Activated T-cell treated with anti-CD3 and anti-CD28 coated beads, Interleukin-2, amount 50 U/mL, for 72 hours (primary cell): ENCODE measurements at regions not wholly inside any gene's neighbourhood (a gene's known extent, or its start where the extent isn't known, plus 50 kb on each side); places are given as distances from the start of the nearest gene placed in this dataset.

ENCODE experiments used
- ATAC-seq, 2 donors: fragments of 150-1000 bp; cut with Tn5 transposase; replicated peaks in 1 of 2; 2 replicates each; pipeline ENCODE4 v1.10.0; 2021; ENCODE audit warnings: moderate library complexity in 2 of 2, mild to moderate bottlenecking in 1 of 2
- DNase-seq, 2 donors: peaks; one replicate each; pipeline ENCODE4 v3.0.0; 2021 to 2022; ENCODE audit warnings: mixed read lengths in 1 of 2
- H3K27ac Mint-ChIP-seq: one replicate; pipeline ENCODE4 v1.8.0; 2022; ENCODE audit warnings: mild to moderate bottlenecking, moderate library complexity, mixed read lengths
- H3K27me3 Mint-ChIP-seq: one replicate; pipeline ENCODE4 v1.8.0; 2022; ENCODE audit warnings: low read depth, mixed read lengths
- H3K36me3 Mint-ChIP-seq, 2 donors: one replicate each; pipeline ENCODE4 v1.8.0; 2022; ENCODE audit warnings: mixed read lengths in 2 of 2, mild to moderate bottlenecking in 1 of 2; ENCODE audit not compliant: insufficient read depth in 2 of 2
- H3K4me1 Mint-ChIP-seq: one replicate; pipeline ENCODE4 v1.8.0; 2022; ENCODE audit warnings: low read depth, mixed read lengths
- H3K4me3 Mint-ChIP-seq, 2 donors: one replicate each; pipeline ENCODE4 v1.8.0; 2022; ENCODE audit warnings: mild to moderate bottlenecking in 2 of 2, mixed read lengths in 2 of 2, moderate library complexity in 2 of 2
- H3K9me3 Mint-ChIP-seq, 2 donors: one replicate each; pipeline ENCODE4 v1.8.0; 2022; ENCODE audit warnings: mixed read lengths in 2 of 2

GRCh38 chr15:69522361-69522760, 69.7 kb downstream of the RPLP1 start:
- no peaks in the 10 kb centered on the region for H3K36me3 Mint-ChIP-seq
- ATAC-seq = no peak
- H3K27me3 Mint-ChIP-seq = peaks cover 16% of the 10 kb centered on the region

GRCh38 chr15:69523010-69524001, 70.7 kb downstream of the RPLP1 start:
- Mint-ChIP-seq H3K4me1 (peaks cover 6% of the 10 kb centered on the region), H3K9me3 (no peaks in the 10 kb centered on the region), H3K27ac (no peak overlapping the region), H3K27me3 (peaks cover 16% of the 10 kb centered on the region), H3K36me3 (no peaks in the 10 kb centered on the region), H3K4me3 (no peak overlapping the region)
- ATAC-seq (peak; percentile 39 to 41), DNase-seq (peak; percentile 68 to 69)

More at GRCh38 chr15:69522361-69522760, 69.7 kb downstream of the RPLP1 start:
- no peak overlapping the region for H3K27ac Mint-ChIP-seq
- no peaks in the 10 kb centered on the region for H3K9me3 Mint-ChIP-seq
- DNase-seq = no peak
- no peak overlapping the region for H3K4me3 Mint-ChIP-seq
- H3K4me1 Mint-ChIP-seq = peaks cover 6% of the 10 kb centered on the region

- ATAC-seq (no peak), DNase-seq (no peak)
- no peak overlapping the region for H3K27ac Mint-ChIP-seq
- H3K9me3 Mint-ChIP-seq = no peaks in the 10 kb centered on the region
- no peak overlapping the region for H3K4me3 Mint-ChIP-seq
- H3K36me3 Mint-ChIP-seq = no peaks in the 10 kb centered on the region
- H3K27me3 Mint-ChIP-seq = peaks cover 15% of the 10 kb centered on the region
- H3K4me1 Mint-ChIP-seq = peaks cover 6% of the 10 kb centered on the region
These were observed 71.7 kb downstream of the RPLP1 start for GRCh38 chr15:69524296-69524695.

GRCh38 chr15:69524814-69525213, 72.2 kb downstream of the RPLP1 start:
- DNase-seq (no peak), ATAC-seq (no peak)
- Mint-ChIP-seq H3K27me3 (peaks cover 10% of the 10 kb centered on the region), H3K27ac (no peak overlapping the region), H3K36me3 (no peaks in the 10 kb centered on the region), H3K9me3 (no peaks in the 10 kb centered on the region), H3K4me3 (no peak overlapping the region), H3K4me1 (peaks cover 6% of the 10 kb centered on the region)

GRCh38 chr15:69525543-69525942, 72.9 kb downstream of the RPLP1 start:
- H3K27me3 Mint-ChIP-seq = peaks cover 6% of the 10 kb centered on the region
- ATAC-seq (no peak), DNase-seq (no peak)
- H3K4me1 Mint-ChIP-seq = peaks cover 6% of the 10 kb centered on the region
- H3K9me3 Mint-ChIP-seq = no peaks in the 10 kb centered on the region
- H3K27ac Mint-ChIP-seq = no peak overlapping the region
- H3K4me3 Mint-ChIP-seq = no peak overlapping the region
- H3K36me3 Mint-ChIP-seq = no peaks in the 10 kb centered on the region

GRCh38 chr15:69526081-69527061, 73.8 kb downstream of the RPLP1 start:
- H3K27me3 Mint-ChIP-seq = peaks cover 3% of the 10 kb centered on the region
- no peak overlapping the region for H3K4me3 Mint-ChIP-seq
- H3K36me3 Mint-ChIP-seq = no peaks in the 10 kb centered on the region
- no peak for ATAC-seq
- no peaks in the 10 kb centered on the region for H3K9me3 Mint-ChIP-seq
- no peak for DNase-seq
- H3K27ac Mint-ChIP-seq = no peak overlapping the region
- H3K4me1 Mint-ChIP-seq = peaks cover 6% of the 10 kb centered on the region

- Mint-ChIP-seq H3K4me1 (no peaks in the 10 kb centered on the region), H3K9me3 (no peaks in the 10 kb centered on the region), H3K27ac (peak overlapping the region; percentile 58), H3K4me3 (no peak overlapping the region), H3K27me3 (peaks cover 7% of the 10 kb centered on the region), H3K36me3 (no peaks in the 10 kb centered on the region)
- DNase-seq (no peak), ATAC-seq (no peak)
These were observed 76.5 kb downstream of the RPLP1 start for GRCh38 chr15:69529141-69529540.

GRCh38 chr15:69529961-69530633, 77.5 kb downstream of the RPLP1 start:
- Mint-ChIP-seq H3K27me3 (peaks cover 7% of the 10 kb centered on the region), H3K36me3 (no peaks in the 10 kb centered on the region), H3K4me3 (no peak overlapping the region), H3K27ac (no peak overlapping the region), H3K9me3 (no peaks in the 10 kb centered on the region), H3K4me1 (no peaks in the 10 kb centered on the region)
- DNase-seq (no peak), ATAC-seq (no peak)

GRCh38 chr15:69530991-69531664, 78.5 kb downstream of the RPLP1 start:
- no peak for DNase-seq
- no peak for ATAC-seq
- no peak overlapping the region for H3K4me3 Mint-ChIP-seq
- H3K4me1 Mint-ChIP-seq = no peaks in the 10 kb centered on the region
- peaks cover 13% of the 10 kb centered on the region for H3K27me3 Mint-ChIP-seq
- no peaks in the 10 kb centered on the region for H3K36me3 Mint-ChIP-seq
- no peak overlapping the region for H3K27ac Mint-ChIP-seq
- H3K9me3 Mint-ChIP-seq = no peaks in the 10 kb centered on the region

GRCh38 chr15:69531665-69532027, 79.0 kb downstream of the RPLP1 start:
- peaks cover 17% of the 10 kb centered on the region for H3K27me3 Mint-ChIP-seq
- H3K27ac Mint-ChIP-seq = no peak overlapping the region
- no peaks in the 10 kb centered on the region for H3K4me1 Mint-ChIP-seq
- no peaks in the 10 kb centered on the region for H3K9me3 Mint-ChIP-seq
- H3K36me3 Mint-ChIP-seq = no peaks in the 10 kb centered on the region
- no peak for ATAC-seq
- DNase-seq = no peak
- H3K4me3 Mint-ChIP-seq = no peak overlapping the region

- Mint-ChIP-seq H3K4me1 (no peaks in the 10 kb centered on the region), H3K27me3 (peaks cover 21% of the 10 kb centered on the region), H3K9me3 (no peaks in the 10 kb centered on the region), H3K27ac (no peak overlapping the region), H3K36me3 (no peaks in the 10 kb centered on the region), H3K4me3 (no peak overlapping the region)
- ATAC-seq (no peak), DNase-seq (no peak)
These were observed 79.4 kb downstream of the RPLP1 start for GRCh38 chr15:69532066-69532465.

- Mint-ChIP-seq H3K4me1 (no peaks in the 10 kb centered on the region), H3K27me3 (peaks cover 26% of the 10 kb centered on the region), H3K9me3 (no peaks in the 10 kb centered on the region), H3K36me3 (no peaks in the 10 kb centered on the region), H3K27ac (no peak overlapping the region), H3K4me3 (no peak overlapping the region)
- DNase-seq (no peak), ATAC-seq (no peak)
These were observed 80.2 kb downstream of the RPLP1 start for GRCh38 chr15:69532856-69533255.
